LNCAP (cell line): ENCODE measurements at regions not wholly inside any gene's neighbourhood (a gene's known extent, or its start where the extent isn't known, plus 50 kb on each side); places are given as distances from the start of the nearest gene placed in this dataset.

Experiments
- TF ChIP-seq, protein P1 (sequence below): fragments of 450-650 bp; IDR thresholded peaks from 2 replicates; pipeline ENCODE4 v1.5.1; 2017; ENCODE audit warnings: mild to moderate bottlenecking

DNA sequence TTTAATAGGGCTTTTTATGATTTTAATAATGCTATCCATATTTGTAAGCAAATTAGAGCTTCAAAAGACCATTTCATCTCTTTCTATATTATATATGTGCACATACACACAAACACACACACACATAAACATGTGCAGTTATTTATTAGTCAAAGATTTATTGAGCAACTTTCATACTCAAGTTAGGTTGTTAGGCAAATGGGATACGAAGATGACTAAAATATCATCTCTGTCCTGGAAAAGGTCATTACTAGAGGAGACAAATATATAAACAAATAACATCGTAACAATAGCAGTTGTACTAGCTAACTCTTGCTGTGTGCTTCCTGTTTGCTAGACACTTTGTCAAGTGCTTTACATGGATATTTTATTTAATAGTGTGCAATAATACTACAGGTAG is 307.9 kb downstream of the SNX13 start:
- TF ChIP-seq, protein P1, sequence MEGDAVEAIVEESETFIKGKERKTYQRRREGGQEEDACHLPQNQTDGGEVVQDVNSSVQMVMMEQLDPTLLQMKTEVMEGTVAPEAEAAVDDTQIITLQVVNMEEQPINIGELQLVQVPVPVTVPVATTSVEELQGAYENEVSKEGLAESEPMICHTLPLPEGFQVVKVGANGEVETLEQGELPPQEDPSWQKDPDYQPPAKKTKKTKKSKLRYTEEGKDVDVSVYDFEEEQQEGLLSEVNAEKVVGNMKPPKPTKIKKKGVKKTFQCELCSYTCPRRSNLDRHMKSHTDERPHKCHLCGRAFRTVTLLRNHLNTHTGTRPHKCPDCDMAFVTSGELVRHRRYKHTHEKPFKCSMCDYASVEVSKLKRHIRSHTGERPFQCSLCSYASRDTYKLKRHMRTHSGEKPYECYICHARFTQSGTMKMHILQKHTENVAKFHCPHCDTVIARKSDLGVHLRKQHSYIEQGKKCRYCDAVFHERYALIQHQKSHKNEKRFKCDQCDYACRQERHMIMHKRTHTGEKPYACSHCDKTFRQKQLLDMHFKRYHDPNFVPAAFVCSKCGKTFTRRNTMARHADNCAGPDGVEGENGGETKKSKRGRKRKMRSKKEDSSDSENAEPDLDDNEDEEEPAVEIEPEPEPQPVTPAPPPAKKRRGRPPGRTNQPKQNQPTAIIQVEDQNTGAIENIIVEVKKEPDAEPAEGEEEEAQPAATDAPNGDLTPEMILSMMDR: no peak

DNA sequence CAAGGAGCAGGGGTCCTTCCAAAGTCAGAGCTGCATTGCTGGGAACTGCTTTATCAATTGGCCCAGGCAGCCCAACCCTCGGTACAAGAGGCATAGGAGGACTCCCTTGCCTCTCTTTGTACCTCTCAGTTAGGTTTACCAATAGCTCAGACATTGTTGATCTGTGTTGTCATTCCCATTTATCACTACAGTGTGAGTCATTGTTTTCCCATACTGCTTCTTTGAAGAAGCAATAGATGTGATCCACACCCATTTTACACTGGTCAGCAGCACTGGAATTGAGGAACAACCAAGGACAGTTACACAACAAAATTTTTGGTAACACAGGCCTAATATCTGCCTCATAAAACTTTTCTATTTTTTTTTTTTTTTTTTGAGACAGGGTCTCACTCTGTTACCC is 307.2 kb downstream of the SNX13 start:
- TF ChIP-seq, protein P1: no peak

GRCh38 chr7:17638727-17639126 is 301.6 kb downstream of the SNX13 start:
- TF ChIP-seq, protein P1: no peak

- TF ChIP-seq, protein P1: peak; percentile 77
These were observed 299.4 kb downstream of the SNX13 start for GRCh38 chr7:17640730-17641377.

GRCh38 chr7:17645500-17645899 is 294.8 kb downstream of the SNX13 start:
- TF ChIP-seq, protein P1: no peak

GRCh38 chr7:17646253-17646956 is 293.9 kb downstream of the SNX13 start:
- TF ChIP-seq, protein P1: peak; percentile 56

GRCh38 chr7:17651341-17651740 is 289.0 kb downstream of the SNX13 start:
- TF ChIP-seq, protein P1: no peak
